Gastroesophageal sphincter (tissue), 3 donors: ENCODE measurements at regions not wholly inside any gene's neighbourhood (a gene's known extent, or its start where the extent isn't known, plus 50 kb on each side); places are given as distances from the start of the nearest gene placed in this dataset.

ENCODE experiments used
- POLR2A ChIP-seq, 2 donors: fragments of 450-650 bp; IDR thresholded peaks; one replicate each; pipeline ENCODE4 v1.6.1; 2017; ENCODE audit warnings: antibody characterized with exemption in 2 of 2, mild to moderate bottlenecking in 2 of 2, moderate library complexity in 1 of 2
- TF ChIP-seq, protein P1 (sequence below), 4 experiments: fragments of 200-600 bp in 2 of 4; fragments of 450-650 bp in 2 of 4; sonication (generic) in 1 of 4; IDR thresholded peaks; one replicate each; pipeline ENCODE4 v1.5.1; 2017 to 2019; ENCODE audit warnings: antibody characterized with exemption in 4 of 4, mild to moderate bottlenecking in 2 of 4, moderate library complexity in 2 of 4

DNA sequence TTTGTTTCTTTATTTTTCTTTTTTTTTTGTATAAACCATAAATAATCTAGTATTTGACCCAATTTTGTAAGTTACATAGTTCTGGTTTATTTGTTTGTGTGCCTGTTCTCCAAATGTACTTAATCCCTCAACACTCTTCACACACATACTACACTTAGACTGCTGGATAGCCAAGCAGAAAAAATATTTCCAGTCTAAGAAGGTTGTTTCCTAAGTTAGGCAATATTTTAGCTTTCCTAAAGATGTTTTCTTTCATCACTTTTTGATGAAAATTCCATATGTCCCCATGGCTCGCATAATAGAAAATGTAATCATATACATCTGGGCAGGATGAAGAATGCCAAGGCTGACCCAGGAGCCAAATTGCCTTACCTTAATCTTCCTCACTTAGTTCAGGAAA, 105.3 kb downstream of the PPP1R3A start:
- TF ChIP-seq, protein P1, sequence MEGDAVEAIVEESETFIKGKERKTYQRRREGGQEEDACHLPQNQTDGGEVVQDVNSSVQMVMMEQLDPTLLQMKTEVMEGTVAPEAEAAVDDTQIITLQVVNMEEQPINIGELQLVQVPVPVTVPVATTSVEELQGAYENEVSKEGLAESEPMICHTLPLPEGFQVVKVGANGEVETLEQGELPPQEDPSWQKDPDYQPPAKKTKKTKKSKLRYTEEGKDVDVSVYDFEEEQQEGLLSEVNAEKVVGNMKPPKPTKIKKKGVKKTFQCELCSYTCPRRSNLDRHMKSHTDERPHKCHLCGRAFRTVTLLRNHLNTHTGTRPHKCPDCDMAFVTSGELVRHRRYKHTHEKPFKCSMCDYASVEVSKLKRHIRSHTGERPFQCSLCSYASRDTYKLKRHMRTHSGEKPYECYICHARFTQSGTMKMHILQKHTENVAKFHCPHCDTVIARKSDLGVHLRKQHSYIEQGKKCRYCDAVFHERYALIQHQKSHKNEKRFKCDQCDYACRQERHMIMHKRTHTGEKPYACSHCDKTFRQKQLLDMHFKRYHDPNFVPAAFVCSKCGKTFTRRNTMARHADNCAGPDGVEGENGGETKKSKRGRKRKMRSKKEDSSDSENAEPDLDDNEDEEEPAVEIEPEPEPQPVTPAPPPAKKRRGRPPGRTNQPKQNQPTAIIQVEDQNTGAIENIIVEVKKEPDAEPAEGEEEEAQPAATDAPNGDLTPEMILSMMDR (IDR thresholded peaks at IDR 0.05) = no peak
- TF ChIP-seq POLR2A (IDR thresholded peaks at IDR 0.05) = no peak
